ENCODE measurements at regions not wholly inside any gene's neighbourhood (a gene's known extent, or its start where the extent isn't known, plus 50 kb on each side); places are given as distances from the start of the nearest gene placed in this dataset.
A peak's percentile ranks its signal among the peaks of the same experiment; 100 is the strongest.
"Not testable (repeated sequence)": the region's sequence is repeated elsewhere in the genome, so short reads cannot be mapped to it uniquely, and the experiment has no call there.

DNA sequence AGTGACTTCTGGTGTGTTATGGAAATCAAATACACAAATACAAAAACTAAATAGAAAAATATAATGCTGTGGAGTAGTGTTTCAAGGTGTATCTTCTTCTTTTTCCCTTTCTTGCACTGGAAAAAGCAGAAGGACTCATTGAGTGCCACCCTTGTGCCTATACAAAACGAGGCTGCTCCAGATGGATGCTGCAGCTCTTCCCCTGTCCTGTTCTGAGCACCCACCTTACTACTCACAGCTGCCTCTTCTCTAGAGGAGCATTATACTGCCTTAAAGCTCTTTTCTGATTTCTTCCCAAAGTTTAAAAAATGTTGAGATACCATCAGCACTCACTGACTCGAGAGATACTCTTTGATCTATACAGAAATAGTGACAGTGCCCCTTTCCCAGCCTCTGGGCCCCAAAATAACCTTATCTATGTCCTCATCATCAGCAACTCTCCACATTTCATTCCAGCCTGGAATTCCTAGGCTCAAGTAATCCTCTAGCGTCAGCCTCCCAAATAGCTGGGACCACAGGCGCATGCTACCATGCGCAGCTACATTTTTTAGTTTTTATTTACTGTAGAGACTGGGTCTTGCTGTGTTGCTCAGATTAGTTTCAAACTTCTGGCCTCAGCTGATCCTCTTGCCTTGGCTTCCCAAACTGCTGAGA lies 1356.1 kb upstream of the NRXN1 start:
- no peak for DNase-seq (ENCODE audit: low spot score)

DNA sequence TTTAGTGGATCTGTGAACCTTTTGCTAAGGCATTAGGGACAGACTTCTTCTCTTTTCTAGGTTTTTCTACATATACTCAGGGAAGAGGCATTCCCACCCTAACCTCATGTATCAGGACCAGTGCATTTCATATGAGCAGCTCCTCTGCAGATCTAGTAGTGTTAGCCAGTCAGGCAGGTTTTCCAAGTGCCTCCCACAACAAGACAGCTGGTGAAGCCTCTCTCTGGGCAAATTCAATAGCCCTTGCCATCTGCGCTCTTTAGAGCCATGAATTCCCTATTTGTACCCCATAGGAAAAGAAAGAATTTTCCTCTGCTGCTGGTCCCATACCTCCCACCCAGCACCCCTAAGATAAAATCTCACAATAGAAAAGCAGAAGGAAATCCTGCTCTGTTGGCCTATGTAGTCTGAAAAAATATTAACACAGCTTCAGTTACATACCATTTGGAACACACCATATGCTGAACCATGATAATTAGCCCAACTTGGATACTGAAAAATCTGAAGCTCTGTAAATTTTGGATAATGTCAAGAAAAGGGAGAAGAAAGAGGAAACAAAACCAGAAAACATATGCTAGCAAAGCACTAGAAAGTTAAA lies 1354.6 kb upstream of the NRXN1 start:
- DNase-seq (ENCODE audit: low spot score), result no peak

DNA sequence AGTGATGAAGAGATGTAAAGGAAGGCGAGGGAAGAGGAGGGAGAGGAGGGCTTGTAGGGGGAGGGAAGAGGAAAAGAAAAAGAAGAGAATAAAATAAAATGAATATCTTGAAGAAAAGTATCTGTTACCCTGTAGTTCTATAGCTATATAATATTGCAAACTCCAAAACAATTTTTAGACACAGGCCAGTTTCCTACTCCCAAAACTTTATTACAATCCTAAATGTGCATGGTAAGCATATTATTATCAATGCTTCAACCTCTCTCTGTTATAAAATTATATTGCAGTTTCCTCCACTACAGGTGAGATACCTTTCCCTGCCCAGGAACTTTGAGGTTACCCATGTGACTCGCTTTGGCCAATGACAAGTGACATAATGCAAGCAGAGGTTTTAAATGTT lies 1351.6 kb upstream of the NRXN1 start:
- no peak for DNase-seq (ENCODE audit: low spot score)

DNA sequence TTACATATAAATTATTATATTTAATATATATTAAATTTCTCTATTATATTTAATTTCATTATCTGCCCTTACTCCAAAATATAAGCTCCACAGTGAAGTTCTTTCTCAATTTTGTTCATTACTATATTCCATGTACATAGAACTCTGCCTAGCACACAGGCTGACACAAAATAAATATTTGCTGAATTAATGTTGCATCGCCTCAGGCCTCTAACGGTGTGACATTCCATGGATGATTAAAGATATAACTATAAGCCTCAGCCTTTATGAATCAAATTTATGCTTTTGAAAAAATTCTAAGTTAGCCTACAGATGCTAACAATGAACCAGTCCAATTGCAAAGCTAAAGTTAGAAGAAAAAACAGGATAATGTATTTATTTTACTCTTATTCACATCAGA lies 1337.2 kb upstream of the NRXN1 start:
- no peak for DNase-seq (ENCODE audit: low spot score)

DNA sequence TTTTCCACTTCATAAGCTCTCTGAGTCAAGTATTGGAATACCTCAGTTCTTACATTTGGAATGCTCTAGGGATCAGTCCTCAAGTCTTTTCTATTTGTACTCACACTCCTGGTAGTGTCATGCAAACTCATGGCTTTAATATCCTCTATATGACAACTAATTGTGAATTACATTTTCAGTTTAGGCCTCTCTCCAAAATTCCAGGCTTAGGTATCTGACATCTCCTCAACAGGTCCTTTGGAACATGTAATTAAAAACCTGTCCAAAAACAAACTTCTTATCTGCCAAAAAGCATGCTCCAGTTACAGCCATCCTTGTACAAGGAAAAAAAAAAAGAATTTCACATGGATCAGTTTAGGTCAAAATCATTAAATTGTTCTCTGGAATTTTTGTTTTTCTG lies 1336.2 kb upstream of the NRXN1 start:
- DNase-seq (ENCODE audit: low spot score), result no peak

DNA sequence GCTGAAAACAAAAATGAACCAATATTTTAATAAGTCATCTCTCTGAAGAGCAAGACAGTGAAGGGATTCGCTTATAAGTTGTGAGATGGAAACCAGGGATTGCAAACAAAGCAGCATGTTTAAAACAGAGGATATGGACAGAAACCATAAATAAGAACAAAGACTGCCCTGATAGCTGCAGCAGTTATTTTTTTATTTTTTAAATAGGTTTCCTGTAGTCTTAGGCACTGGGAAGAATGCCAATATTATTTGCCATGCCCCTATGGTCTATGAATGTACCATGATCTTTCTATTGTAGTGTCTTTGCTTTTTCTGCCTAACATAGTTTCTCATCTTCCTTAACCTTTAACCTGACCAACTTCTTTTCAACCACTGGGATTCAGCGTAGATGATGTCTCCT lies 1334.0 kb upstream of the NRXN1 start:
- peak; percentile 48 for DNase-seq (ENCODE audit: low spot score)

DNA sequence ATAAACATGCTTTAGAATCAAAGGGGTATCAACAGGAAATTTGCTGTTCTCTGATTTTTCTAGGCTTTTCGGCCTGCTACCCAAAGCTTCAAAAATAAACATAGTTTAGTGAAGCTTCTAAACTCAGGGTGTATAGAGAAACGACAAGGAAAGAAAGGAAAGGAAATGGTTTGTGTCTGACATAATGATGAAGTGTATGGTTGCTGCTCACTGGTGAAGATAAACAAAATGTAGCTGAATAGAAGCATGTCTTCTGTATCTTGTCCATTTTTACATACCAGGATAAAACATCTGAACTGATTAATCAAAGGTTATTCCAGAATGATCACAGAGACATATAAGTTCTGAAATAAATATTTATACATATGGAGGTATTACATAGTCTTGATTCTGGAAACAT lies 1324.6 kb upstream of the NRXN1 start:
- no peak for DNase-seq (ENCODE audit: low spot score)

DNA sequence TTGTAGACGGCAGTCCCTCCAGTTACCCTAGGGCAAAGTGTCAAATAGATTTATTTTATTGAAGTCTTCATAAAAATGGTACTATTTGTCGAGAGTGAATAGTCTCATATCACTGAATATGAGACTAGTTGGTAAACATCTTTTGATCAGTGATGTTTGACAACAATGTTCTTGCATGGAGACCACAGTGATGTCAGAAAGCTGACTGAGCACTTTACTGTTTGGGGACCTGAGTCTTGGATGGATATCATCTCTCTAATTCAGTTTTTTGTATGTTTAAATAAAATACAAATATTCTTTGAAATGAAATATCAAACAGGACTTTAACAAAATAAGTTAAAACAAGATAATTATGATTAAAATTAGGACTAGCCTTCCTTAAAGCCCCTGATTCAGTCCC lies 1315.4 kb upstream of the NRXN1 start:
- DNase-seq (ENCODE audit: low spot score), result no peak

DNA sequence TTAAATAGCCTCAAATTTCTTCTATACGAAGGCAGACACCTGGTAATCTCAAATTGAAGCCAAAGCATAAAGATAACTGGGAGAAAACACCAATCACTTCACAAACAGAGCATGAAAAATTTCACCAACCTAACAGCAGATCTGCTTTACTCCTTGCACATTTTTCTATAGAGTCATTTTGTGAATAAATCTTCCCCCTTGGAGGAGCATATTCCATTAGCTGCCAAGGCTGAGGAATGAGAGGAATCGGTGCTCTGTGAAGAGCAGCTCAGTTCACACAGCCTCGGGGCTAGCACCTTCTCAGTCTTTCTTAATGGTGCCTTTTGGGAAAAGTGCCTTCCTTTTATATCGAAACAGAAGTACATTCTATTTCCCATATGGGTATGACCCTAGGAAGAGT lies 1313.7 kb upstream of the NRXN1 start:
- DNase-seq (ENCODE audit: low spot score), result no peak

DNA sequence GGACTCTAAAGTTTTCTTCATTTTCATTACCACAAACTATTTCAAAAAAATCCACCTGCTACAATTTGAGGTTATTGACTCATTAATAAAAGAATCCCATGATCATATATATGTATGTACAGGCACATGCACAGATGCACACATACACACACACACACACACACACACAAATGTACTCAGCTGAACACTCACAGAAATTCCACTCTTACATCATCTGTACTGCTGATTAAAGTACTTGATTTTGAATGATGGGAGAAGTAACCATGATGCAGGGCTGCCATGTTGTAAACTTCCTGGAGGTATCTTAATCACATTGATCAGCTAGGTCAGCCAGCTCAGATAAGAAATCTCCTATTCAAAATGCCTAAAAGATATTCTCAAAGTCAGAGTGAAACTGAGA lies 1313.2 kb upstream of the NRXN1 start:
- DNase-seq (ENCODE audit: low spot score), result no peak

DNA sequence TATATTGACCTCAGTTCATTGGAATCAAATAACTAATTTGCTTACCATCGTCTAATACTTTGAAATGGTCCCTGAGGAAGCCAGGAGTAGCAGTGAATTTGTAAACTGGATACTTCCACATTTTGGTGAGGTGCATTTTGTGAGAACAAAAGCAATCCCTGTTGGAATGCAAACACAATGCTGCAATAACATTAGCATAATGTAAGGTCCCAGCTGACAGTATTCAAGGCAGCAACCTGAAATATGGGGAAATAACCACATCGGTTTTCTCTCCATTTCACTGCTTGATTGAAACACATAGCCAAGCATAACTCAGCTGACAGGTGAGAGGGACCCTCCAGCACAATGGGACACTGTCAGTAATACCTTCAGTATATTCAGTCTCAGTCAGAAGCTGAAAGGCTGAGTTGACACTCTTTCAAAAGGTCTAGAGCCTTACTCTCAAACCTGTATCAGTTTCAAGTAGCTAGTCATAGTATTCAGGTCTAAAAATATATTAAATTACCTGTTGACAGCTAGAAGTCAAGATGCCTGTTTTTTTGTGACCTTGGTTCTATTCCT lies 1311.9 kb upstream of the NRXN1 start:
- DNase-seq (ENCODE audit: low spot score), result no peak

DNA sequence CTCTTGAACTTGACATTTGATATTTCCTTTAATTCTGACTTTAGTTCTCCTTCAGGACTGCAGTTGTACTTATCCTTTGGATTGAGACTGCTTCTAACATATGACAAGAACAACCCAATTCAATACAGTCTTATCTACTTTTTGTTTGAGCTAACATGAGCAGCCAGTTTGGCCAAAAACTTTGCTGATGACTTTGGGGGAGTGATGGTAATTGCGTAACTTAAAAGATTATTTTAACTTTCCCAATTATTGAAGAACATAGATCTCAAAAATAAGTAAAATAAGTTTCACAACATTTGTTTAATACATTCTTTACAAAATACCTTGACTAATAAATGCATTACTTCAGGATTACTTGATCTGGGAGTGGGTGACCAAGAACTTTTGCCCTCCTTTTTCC lies 1311.1 kb upstream of the NRXN1 start:
- DNase-seq (ENCODE audit: low spot score), result no peak

DNA sequence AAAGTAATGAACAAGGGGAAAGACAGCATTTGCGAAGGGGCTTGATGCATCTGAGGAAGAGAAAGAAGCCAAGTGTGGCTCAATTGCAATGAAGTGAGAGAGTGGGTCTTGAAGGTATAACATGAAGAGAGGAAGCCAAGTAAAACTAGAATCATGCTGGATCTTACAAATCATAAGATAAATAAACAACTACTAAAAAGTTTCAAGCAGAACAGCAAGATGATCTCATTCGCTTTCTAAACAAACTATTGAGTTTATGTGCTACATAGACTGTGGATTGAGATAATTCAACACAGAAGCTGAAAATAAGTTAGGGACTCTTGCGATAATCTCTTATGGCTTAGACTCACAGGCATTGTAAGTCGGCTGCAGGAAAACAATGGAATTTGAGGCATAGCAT lies 1310.5 kb upstream of the NRXN1 start:
- no peak for DNase-seq (ENCODE audit: low spot score)

DNA sequence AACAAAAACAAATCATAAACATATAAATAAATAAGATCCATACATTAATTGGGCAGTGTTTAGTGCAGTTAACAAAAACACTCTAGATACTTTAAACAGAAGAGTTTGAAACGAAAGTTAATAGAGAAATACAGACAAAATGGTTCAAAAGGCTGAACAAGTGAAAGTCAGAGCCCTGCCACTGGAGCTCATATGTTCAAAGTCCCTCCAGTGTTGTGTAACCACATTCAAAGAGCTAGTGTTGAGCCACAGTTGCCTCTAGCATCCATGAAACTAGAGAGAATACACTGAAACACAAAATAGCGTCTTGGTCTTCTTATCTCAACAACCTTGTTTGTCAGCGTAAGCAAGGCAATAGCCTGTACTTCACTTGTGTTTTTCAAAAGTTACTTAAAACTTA lies 1309.8 kb upstream of the NRXN1 start:
- DNase-seq (ENCODE audit: low spot score), result no peak

DNA sequence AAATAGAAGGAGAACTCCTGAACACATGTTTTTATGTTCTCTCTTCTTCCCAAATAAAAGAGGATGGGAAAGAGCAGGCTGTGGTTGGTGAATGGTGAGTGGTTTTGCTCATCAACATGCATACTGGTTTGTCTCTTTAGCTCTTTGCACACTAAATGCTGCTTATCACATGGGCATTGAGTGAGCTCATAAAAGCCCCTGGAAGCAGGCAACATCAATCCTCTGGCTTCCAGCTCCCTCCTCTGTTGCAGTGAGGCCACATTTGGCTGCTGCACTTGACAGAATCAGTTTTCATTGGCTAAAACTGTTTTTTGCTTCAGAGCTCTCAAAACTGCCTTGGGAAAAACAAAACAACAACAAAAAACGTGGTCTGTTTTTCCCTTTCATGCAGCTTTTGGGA lies 1308.2 kb upstream of the NRXN1 start:
- no peak for DNase-seq (ENCODE audit: low spot score)

DNA sequence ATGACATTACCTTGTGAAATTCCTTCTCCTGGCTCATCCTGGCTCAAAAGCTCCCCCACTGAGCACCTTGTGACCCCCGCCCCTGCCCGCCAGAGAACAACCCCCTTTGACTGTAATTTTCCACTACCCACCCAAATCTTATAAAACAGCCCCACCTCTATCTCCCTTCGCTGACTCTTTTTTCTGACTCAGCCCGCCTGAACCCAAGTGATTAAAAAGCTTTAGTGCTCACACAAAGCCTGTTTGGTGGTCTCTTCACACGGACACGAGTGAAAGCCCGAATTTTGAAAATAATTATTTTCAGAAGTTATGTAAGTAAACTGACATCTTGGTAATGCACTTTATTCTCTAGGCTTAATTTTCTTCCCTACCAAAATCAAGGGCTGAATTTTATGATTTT lies 1305.9 kb upstream of the NRXN1 start:
- DNase-seq (ENCODE audit: low spot score), result not testable (repeated sequence)

DNA sequence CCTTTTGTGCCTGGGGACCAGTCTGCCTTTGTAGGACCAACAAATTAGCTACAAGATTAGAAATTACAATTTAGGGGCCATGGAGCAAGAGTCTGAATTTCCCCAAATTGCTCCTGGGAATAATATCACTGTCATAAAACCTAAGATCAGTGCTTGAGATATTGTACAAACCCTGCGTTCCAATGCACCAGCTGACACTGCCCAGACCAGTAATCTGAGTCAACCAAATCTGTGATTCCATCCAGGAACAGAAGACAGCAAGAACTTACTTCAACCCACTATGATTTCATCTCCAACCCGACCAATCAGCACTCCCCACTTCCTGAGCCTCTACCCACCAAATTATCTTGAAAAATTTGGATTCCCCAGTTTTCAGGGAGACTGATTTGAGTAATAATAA lies 1305.0 kb upstream of the NRXN1 start:
- DNase-seq (ENCODE audit: low spot score), result no peak

DNA sequence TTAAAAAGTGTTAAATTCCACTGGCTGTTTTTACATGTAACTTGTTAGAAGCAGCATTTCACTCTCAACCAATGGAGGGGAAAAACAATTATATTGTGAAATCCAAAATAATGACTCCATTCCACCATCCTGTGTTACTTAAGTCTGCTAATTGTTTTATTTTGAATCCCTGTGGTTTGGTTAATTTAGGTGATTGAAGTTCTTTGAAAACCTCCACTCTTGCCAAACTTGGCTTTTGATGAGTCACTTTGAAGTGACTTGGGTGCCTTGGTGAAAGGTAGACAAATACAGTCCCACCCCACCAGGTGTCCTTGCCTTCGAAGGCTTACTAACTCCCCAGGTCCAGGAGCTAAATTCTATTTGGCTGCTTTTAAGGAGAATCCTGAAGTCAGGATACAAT lies 1303.8 kb upstream of the NRXN1 start:
- DNase-seq (ENCODE audit: low spot score), result no peak

DNA sequence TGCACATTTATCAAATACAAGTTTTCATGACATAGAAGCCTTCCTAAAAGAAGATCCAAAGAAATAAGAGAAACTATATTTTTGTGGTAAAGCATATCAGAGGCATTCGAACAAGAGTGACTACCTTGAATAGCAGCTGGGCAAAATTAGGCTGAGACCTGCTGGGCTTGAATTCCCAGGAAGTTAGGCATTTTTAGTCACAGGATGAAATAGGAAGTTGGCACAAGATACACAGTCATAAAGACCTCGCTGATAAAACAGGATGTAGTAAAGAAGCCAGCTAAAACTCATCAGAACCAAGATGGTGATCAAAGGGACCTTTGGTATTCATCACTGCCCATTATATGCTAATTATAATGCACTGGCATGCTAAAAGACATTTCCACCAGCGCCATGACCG lies 1302.3 kb upstream of the NRXN1 start:
- no peak for DNase-seq (ENCODE audit: low spot score)

DNA sequence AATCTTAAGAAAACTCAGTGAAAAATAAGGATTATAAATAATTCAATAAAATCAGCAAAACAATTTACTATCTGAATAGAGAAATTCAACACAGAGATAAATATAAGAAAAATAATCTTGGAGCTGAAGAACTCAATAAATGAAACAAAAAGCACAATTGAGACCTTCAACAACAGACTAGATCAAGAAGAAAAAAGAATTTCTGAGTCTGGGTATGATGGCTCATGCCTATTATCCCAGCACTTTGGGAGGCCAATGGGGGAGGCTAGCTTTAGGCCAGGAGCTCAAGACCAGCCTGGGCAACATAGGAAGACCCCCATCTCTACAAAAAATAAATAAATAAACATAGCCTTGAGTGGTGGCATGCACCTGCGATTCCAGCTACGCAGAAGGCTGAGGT lies 1295.7 kb upstream of the NRXN1 start:
- DNase-seq (ENCODE audit: low spot score), result no peak

DNA sequence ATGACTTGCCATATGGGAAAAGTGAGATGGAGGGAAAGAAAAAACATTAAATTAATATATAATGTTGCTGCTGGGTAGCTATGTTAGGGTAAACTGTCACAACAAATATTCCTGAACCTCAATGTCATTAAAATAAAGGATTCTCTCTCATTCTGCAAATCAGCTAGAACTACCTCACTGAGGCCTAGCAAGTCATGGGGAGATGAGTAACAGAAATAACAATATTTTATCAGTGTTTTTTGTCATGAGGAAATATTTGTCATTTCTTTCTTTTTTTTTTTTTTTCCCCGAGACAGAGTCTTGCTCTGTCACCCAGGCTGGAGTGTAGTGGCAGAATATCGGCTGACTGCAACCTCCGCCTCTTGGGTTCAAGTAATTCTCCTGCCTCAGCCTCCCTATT lies 1282.3 kb upstream of the NRXN1 start:
- DNase-seq (ENCODE audit: low spot score), result no peak

DNA sequence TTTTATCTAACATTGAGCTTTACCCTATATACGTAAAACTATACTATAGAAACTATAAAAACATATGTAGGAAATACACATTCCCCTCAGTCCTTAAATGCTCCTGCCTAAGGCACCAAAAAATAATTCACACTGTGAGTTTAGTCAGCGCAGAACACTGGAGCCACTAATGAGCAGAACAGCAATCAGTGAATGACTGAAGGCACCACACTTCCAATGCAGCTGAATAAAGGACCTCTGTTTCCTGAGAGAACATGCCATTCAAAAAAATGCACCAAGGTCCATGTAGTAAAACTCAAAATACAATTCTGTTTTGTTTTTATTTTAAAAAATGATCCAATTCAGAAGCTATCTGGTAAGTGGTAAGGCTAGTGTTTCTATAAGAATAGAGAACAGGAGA lies 1280.6 kb upstream of the NRXN1 start:
- peak; percentile 64 for DNase-seq (ENCODE audit: low spot score)

DNA sequence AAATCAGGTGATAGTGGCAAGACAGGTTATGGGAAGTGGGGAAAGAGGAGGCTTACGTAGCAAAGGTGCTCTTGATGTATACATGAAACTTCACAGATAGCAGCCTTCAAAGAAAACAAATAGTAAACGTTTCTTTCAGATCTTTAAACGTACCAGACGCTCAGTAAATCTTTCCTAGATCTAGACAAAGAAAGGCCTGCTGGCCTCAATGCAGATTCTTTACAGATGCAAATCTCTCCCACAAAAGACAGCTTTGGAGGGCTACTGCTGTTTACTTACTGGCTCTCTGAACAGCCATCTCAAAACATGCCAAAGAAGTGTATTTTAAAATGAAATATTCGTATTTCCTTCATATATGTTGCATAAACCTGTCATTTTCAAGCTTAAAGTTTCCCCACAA lies 1279.9 kb upstream of the NRXN1 start:
- DNase-seq (ENCODE audit: low spot score), result no peak

DNA sequence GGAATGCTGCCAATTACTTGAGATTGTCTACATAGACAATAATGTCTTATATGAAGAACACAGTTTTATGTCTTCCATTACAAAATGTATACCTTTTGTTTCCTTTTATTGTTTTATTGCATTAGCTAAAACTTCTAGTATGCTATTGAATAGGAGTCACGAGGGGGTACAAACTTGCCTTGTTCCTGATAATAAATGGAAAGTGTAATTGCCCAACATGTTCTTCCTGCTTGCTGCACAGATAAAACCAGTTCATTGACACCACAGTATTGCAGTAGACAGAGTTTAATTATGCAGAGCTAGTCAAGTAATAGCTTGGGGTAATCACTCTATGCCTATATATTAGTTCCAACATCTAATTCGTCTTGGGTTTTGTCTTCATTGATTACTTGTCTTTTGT lies 1276.2 kb upstream of the NRXN1 start:
- no peak for DNase-seq (ENCODE audit: low spot score)
